Panc1 (cell line): ENCODE measurements at regions not wholly inside any gene's neighbourhood (a gene's known extent, or its start where the extent isn't known, plus 50 kb on each side); places are given as distances from the start of the nearest gene placed in this dataset.

Experiments used
- ATAC-seq: fragments of 200-7000 bp; cut with Tn5 transposase; 2 replicates; pipeline ENCODE4 v1.9.1; 2020; ENCODE audit warnings: mild to moderate bottlenecking, moderate library complexity
- BruUV-seq: library from RNA; stranded (reverse); fragments of 400-500 nt; replicated peaks from 2 replicates; lab custom pipeline; 2021; lab: Mats Ljungman, UMichigan
- CTCF ChIA-PET: fragments of 300-600 bp; sonication (Branson Sonifier 250); formaldehyde crosslinking; loops from one replicate; lab custom pipeline; 2022; ENCODE audit warnings: antibody characterized with exemption; lab: Charles Lee
- POLR2A ChIA-PET: fragments of 300-600 bp; sonication (Branson Sonifier 250); formaldehyde crosslinking; loops from one replicate; lab custom pipeline; 2022; ENCODE audit warnings: antibody characterized with exemption; lab: Charles Lee
- DNase-seq: peaks from one replicate; pipeline ENCODE4 v3.0.0-alpha.2; 2010; ENCODE audit warnings: low read depth, low spot score
- H3K27ac ChIP-seq: 2 replicates; pipeline ENCODE4 v1.5.1; 2011; ENCODE audit warnings: mild to moderate bottlenecking, low read length, inconsistent platforms
- H3K27me3 ChIP-seq: fragments of 200-500 bp; sonication (Bioruptor generic); 2 replicates; pipeline ENCODE4 v1.6.0; 2014; ENCODE audit warnings: low read length, inconsistent platforms; ENCODE audit not compliant: control insufficient read depth, insufficient read depth
- H3K36me3 ChIP-seq: fragments of 200-500 bp; sonication (Bioruptor generic); 2 replicates; pipeline ENCODE4 v1.5.1; 2014; ENCODE audit warnings: inconsistent platforms, mild to moderate bottlenecking, low read length, moderate library complexity; ENCODE audit not compliant: control insufficient read depth, insufficient read depth
- H3K4me1 ChIP-seq: 2 replicates; pipeline ENCODE4 v1.5.1; 2011; ENCODE audit warnings: inconsistent platforms, mild to moderate bottlenecking, low read length, moderate library complexity; ENCODE audit not compliant: control insufficient read depth, insufficient read depth
- H3K4me3 ChIP-seq, 2 experiments: 2 replicates each; pipeline ENCODE4 v1.5.1; 2011 to 2012; ENCODE audit warnings: low read depth in 2 of 2, low read length in 2 of 2, mild to moderate bottlenecking in 2 of 2, inconsistent platforms in 1 of 2, moderate library complexity in 1 of 2
- H3K9me3 ChIP-seq: fragments of 200-500 bp; sonication (Bioruptor generic); 2 replicates; pipeline ENCODE4 v1.5.1; 2014; ENCODE audit warnings: low read depth, mild to moderate bottlenecking, inconsistent platforms, low read length, moderate library complexity; ENCODE audit not compliant: control insufficient read depth, insufficient read depth
- POLR2AphosphoS5 ChIP-seq: IDR thresholded peaks from 2 replicates; pipeline ENCODE4 v1.6.1; 2012; ENCODE audit warnings: mild to moderate bottlenecking, low read depth, low read length, moderate library complexity
- SIN3A ChIP-seq: IDR thresholded peaks from 2 replicates; pipeline ENCODE4 v1.6.1; 2012; ENCODE audit warnings: low read depth, mild to moderate bottlenecking, low read length, moderate library complexity, borderline replicate concordance; ENCODE audit not compliant: insufficient read depth
- TCF7L2 ChIP-seq: IDR thresholded peaks from 2 replicates; pipeline ENCODE4 v1.6.1; 2011; ENCODE audit warnings: mild to moderate bottlenecking, low read depth, low read length, inconsistent platforms
- in situ Hi-C: cut with HindIII; loops from 2 replicates; pipeline ENCODE4 v1.10.0; 2016; ENCODE audit warnings: low sequenced_read_pairs, low pct_unique_long_range_greater_than_20kb
- intact Hi-C: fragments of 100-400 bp; cut with micrococcal nuclease; formaldehyde crosslinking; loops from one replicate; pipeline ENCODE4 v1.10.0; 2022; ENCODE audit not compliant: unreplicated experiment
- TF ChIP-seq, protein P1 (sequence below): fragments of 450-650 bp; IDR thresholded peaks from 2 replicates; pipeline ENCODE4 v1.5.1; 2017; ENCODE audit warnings: mild to moderate bottlenecking
- TF ChIP-seq, protein P2 (sequence below), 2 experiments: IDR thresholded peaks; 2 replicates each; pipeline ENCODE4 v1.6.1; 2011 to 2012; ENCODE audit warnings: low read depth in 2 of 2, control low read depth in 1 of 2, low read length in 1 of 2, mild to moderate bottlenecking in 1 of 2, moderate library complexity in 1 of 2; ENCODE audit not compliant: insufficient read depth in 1 of 2

DNA sequence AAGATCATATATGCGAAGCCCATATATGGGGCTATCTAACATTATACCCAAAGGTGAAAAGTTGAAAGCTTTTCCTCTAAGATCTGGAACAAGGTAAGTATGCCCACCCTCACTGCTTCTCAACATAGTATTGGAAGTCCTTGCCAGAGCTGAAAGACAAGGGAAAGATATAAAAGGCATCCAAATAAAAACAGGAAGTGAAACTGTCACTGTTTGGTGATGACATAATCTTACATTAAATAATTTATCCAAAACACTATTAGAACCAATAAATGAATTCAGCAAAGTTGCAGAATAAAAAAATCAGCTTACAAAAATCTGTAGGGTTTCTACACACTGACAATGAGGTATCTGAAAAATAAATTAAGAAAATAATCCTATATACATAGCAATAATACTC is 205.8 kb downstream of the INSIG2 start:
- intact Hi-C loops (no loop called here), in situ Hi-C loops (no loop called here)
- DNase-seq (no peak), ATAC-seq (no peak)
- H3K27ac ChIP-seq = no peak overlapping the region
- no peaks in the 10 kb centered on the region for H3K27me3 ChIP-seq
- no peaks in the 10 kb centered on the region for H3K9me3 ChIP-seq
- POLR2A ChIA-PET = no interaction called here
- H3K4me1 ChIP-seq = no peaks in the 10 kb centered on the region
- H3K4me3 ChIP-seq = no peak overlapping the region
- H3K36me3 ChIP-seq = no peaks in the 10 kb centered on the region
- no peak for TF ChIP-seq SIN3A
- no peak for TF ChIP-seq POLR2AphosphoS5
- TF ChIP-seq, protein P1, sequence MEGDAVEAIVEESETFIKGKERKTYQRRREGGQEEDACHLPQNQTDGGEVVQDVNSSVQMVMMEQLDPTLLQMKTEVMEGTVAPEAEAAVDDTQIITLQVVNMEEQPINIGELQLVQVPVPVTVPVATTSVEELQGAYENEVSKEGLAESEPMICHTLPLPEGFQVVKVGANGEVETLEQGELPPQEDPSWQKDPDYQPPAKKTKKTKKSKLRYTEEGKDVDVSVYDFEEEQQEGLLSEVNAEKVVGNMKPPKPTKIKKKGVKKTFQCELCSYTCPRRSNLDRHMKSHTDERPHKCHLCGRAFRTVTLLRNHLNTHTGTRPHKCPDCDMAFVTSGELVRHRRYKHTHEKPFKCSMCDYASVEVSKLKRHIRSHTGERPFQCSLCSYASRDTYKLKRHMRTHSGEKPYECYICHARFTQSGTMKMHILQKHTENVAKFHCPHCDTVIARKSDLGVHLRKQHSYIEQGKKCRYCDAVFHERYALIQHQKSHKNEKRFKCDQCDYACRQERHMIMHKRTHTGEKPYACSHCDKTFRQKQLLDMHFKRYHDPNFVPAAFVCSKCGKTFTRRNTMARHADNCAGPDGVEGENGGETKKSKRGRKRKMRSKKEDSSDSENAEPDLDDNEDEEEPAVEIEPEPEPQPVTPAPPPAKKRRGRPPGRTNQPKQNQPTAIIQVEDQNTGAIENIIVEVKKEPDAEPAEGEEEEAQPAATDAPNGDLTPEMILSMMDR = no peak
- TF ChIP-seq, protein P2, sequence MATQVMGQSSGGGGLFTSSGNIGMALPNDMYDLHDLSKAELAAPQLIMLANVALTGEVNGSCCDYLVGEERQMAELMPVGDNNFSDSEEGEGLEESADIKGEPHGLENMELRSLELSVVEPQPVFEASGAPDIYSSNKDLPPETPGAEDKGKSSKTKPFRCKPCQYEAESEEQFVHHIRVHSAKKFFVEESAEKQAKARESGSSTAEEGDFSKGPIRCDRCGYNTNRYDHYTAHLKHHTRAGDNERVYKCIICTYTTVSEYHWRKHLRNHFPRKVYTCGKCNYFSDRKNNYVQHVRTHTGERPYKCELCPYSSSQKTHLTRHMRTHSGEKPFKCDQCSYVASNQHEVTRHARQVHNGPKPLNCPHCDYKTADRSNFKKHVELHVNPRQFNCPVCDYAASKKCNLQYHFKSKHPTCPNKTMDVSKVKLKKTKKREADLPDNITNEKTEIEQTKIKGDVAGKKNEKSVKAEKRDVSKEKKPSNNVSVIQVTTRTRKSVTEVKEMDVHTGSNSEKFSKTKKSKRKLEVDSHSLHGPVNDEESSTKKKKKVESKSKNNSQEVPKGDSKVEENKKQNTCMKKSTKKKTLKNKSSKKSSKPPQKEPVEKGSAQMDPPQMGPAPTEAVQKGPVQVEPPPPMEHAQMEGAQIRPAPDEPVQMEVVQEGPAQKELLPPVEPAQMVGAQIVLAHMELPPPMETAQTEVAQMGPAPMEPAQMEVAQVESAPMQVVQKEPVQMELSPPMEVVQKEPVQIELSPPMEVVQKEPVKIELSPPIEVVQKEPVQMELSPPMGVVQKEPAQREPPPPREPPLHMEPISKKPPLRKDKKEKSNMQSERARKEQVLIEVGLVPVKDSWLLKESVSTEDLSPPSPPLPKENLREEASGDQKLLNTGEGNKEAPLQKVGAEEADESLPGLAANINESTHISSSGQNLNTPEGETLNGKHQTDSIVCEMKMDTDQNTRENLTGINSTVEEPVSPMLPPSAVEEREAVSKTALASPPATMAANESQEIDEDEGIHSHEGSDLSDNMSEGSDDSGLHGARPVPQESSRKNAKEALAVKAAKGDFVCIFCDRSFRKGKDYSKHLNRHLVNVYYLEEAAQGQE (IDR thresholded peaks at IDR 0.05; ENCODE audit: insufficient read depth in 1 of 2, low read depth in 2 of 2, low read length in 1 of 2) = no peak
- TF ChIP-seq TCF7L2 = no peak
- CTCF ChIA-PET = no interaction called here
- BruUV-seq = no TSS peak

- TF ChIP-seq, protein P1 = no peak
- TF ChIP-seq POLR2AphosphoS5 (no peak), SIN3A (no peak), TCF7L2 (no peak)
- TF ChIP-seq, protein P2 (IDR thresholded peaks at IDR 0.05; ENCODE audit: insufficient read depth in 1 of 2, low read depth in 2 of 2, low read length in 1 of 2) = no peak
- Histone ChIP-seq H3K27ac (no peak overlapping the region), H3K36me3 (no peaks in the 10 kb centered on the region), H3K9me3 (no peaks in the 10 kb centered on the region), H3K4me1 (no peaks in the 10 kb centered on the region), H3K27me3 (no peaks in the 10 kb centered on the region), H3K4me3 (no peak overlapping the region)
- CTCF ChIA-PET = no interaction called here
- in situ Hi-C loops (no loop called here), intact Hi-C loops (no loop called here)
- POLR2A ChIA-PET = no interaction called here
- ATAC-seq = no peak
- no peak for DNase-seq
- no TSS peak for BruUV-seq
Measured at GRCh38 chr2:118292991-118293390, 204.7 kb downstream of the INSIG2 start.
